Panc1 (cell line): ENCODE measurements at regions not wholly inside any gene's neighbourhood (a gene's known extent, or its start where the extent isn't known, plus 50 kb on each side); places are given as distances from the start of the nearest gene placed in this dataset.

Source experiments
- POLR2AphosphoS5 ChIP-seq: IDR thresholded peaks from 2 replicates; pipeline ENCODE4 v1.6.1; 2012; ENCODE audit warnings: mild to moderate bottlenecking, low read depth, low read length, moderate library complexity
- TCF7L2 ChIP-seq: IDR thresholded peaks from 2 replicates; pipeline ENCODE4 v1.6.1; 2011; ENCODE audit warnings: mild to moderate bottlenecking, low read depth, low read length, inconsistent platforms
- TF ChIP-seq, protein P1 (sequence below): fragments of 450-650 bp; IDR thresholded peaks from 2 replicates; pipeline ENCODE4 v1.5.1; 2017; ENCODE audit warnings: mild to moderate bottlenecking

DNA sequence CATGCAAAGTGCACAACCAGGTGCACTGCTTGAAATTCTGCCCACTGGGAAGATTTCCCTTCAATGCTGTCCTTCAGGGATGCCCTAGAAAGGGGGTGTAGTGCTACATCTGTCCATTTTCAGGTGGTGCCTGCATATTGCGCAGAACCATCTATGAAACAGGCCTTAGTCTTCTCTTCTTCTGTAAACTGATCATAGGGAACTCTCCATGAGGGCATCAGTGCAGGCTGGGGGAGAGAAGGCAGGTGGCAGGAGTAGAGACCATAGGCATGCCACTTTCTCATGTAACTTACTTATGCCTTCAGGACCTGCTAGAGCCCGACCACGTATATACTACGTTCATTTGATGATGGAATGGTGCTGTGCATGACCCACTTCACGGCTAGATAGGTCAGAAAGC, 912.1 kb downstream of the SLC4A3 start:
- TF ChIP-seq, protein P1, sequence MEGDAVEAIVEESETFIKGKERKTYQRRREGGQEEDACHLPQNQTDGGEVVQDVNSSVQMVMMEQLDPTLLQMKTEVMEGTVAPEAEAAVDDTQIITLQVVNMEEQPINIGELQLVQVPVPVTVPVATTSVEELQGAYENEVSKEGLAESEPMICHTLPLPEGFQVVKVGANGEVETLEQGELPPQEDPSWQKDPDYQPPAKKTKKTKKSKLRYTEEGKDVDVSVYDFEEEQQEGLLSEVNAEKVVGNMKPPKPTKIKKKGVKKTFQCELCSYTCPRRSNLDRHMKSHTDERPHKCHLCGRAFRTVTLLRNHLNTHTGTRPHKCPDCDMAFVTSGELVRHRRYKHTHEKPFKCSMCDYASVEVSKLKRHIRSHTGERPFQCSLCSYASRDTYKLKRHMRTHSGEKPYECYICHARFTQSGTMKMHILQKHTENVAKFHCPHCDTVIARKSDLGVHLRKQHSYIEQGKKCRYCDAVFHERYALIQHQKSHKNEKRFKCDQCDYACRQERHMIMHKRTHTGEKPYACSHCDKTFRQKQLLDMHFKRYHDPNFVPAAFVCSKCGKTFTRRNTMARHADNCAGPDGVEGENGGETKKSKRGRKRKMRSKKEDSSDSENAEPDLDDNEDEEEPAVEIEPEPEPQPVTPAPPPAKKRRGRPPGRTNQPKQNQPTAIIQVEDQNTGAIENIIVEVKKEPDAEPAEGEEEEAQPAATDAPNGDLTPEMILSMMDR = no peak
- no peak for TF ChIP-seq POLR2AphosphoS5
- no peak for TF ChIP-seq TCF7L2
